DMS53 (cell line): ENCODE measurements at regions not wholly inside any gene's neighbourhood (a gene's known extent, or its start where the extent isn't known, plus 50 kb on each side); places are given as distances from the start of the nearest gene placed in this dataset.
A peak's percentile ranks its signal among the peaks of the same experiment; 100 is the strongest.

Source experiments
- DNase-seq: peaks from one replicate; lab custom pipeline; 2025; lab: John Stamatoyannopoulos, UW

DNA sequence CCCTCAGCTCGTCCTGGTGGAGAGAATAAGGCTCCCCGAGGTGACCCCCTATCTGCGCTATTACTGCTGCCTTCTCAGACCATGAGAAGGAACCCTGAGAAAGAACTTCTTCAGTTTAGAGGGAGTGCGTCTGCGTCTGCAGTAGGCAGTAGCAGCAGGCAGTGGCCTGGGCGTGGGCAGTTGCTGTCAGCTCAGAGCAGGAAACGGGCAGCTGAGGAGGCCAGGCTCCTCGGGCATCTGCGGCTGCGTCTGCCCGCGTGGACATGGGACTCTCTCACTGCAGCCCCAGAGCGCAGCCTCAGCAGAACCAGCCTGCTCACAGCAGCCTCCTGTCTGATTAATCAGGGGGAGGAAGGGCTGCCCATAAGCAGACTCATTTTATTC lies 49.8 kb upstream of the FCN1 start:
- DNase-seq: no peak

DNA sequence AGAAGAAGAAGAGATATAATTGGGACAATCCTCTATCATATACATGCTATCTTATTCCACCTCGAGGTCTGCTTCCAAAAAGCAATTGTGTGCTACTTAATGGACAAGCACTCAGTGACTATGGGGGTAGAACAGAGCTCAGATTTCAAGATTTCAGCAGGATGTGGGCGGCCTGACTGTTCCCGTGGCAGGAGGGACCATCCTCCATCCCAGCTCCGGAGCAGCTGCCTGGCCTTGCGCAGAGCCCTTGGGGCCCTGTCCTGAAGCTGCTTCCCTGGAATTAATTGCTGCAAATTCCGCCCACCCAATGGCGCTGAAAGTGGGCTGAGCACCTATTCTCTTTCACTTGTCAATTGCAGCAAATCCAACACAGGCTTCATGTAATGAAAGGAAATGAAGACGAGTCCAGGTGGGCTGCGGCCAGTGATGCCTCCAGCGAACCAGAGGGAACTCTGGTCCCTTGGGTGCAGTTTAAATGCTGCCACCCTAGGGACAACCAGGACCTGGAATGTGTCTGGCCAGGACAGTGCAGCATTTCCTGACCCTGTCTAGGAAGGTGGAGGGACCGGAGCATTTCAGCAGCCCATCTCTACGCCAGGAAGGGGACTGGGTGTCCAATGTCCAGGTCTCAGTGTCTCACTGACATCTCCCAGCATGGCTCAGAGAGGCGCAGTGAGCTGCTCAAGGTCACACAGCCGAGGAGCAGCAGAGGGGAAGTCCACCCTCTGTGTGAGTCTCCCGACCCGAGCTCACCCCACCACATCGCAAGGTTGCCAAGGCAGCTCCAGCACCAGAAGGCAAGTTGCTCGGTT lies 50.5 kb upstream of the FCN1 start:
- DNase-seq: no peak

DNA sequence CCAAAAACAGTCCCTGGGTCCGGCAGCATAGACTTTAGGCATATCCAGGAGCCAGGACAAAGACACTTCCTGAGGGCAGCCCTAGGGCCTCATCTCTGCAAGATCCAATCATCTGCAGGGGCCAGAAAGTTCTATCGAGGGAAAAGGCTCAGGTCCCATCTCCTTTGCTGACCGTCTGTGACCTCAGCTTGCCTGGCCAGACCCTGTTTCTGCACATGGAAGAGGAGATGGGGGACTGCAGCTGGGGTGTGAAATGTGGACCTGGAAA lies 51.0 kb upstream of the FCN1 start:
- DNase-seq: no peak

DNA sequence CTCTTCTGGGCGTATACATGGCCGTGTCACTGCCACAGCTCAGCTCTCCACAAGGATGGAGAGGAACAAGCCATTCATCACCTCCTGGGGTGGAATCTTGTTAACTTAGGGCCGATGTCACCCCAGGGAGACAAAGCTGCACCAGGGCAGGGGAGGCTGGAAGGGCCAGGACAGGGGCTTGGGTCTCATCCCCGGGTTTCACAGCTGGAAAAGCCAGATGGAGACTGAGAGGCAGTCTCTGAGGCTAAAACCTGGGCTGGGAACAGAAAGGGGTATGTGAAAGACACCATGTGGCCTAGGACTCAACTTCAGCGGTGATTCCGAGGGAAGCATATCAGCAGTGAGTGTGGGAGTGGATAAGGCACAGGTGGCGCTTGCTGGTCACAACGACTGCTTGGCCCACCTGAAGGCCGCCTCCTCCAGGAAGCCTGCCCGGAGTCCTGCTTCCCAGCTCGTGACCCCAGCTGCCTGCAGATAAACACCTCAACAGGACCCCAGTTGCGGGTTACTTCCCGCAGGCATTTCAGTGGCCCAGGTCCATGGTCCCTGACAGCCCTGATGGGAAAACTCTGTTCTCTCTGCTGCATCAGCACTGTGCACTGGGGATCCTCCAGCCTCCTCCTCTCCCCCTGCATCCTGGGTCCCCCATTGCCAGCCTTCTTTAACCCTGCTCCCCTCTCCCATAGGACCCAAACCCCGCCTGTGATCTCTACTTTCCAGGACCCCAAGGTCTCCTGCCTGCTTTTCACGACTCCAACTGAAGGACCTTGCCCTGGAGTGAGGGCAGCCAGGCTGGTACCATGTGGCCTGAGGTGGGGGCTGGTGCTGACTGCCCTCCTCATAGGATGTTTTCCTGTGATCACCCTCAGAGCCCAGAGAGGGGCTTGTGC lies 51.7 kb upstream of the FCN1 start:
- no peak for DNase-seq

DNA sequence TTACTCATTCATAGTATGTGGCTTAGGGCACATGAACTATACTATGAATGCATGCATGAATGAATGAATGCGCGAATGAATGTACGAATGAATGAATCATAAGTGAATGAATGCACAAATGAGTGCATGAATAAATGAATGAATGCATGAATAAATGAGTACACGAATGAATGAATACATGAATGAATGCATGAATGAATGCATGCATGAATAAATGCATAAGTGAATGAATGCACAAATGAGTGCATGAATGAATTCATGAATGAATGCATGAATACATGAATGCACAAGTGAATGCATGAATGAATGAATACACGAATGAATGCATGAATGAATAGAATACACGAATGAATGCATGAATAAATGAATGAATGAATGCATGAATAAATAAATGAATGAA lies 52.5 kb upstream of the FCN1 start:
- DNase-seq: no peak

DNA sequence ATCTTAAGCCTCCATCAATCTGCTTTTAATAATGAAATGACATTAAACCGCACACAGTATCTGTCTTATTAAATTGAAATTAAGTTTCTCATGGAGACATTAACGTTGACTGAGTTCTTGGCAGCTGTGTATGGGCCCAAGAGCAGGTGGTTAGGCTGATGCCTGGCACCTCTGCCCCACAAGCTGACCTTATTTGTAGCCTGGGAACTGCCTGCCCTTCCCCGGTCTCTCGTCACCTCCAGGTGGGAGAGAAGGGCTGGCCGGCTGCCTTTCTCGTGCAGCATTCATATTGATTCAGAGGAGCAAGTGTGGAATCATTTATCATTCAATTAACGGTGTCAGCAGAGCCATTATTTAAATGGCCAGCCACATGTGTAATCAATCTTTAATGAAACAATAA lies 53.0 kb upstream of the FCN1 start:
- DNase-seq: no peak

DNA sequence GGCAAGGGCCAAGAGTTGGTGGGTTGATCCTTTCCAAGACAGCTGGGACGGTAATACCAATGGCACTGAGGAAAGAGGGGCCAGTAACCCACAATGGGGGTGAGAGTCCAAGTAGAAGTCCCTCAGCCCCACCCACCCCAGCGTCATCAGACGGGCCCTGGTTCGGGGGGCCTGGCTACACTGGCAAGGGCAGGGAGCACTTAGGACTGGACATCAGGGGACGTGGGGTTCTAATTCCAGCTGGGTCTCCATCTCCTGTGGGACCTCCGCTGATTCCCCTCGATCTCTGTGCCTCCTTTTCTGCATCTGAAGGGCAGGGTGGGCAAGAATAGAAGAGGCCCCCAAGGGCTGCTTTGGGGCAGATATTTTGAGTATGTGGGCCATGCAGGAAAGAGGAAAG lies 53.5 kb upstream of the FCN1 start:
- DNase-seq: no peak

DNA sequence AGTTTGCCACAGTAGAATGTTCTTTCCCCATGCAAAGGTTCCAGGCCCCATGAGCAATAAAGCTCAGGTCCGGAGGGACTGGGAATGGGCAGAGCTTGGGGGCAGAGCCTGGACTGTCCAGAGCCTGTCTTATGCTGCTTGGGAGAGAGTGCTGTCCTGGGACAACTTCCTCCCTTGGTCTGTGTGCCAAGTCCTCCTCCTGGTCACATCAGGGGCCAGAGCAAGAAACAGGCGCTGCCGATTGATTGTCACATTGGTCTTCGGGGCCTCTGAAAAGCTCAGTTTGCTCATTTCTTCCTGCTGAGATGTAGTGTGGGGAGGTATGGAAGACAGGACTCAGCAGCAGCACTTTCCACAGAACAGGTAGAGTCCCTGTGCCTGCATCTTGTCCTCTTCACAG lies 54.0 kb upstream of the FCN1 start:
- no peak for DNase-seq

DNA sequence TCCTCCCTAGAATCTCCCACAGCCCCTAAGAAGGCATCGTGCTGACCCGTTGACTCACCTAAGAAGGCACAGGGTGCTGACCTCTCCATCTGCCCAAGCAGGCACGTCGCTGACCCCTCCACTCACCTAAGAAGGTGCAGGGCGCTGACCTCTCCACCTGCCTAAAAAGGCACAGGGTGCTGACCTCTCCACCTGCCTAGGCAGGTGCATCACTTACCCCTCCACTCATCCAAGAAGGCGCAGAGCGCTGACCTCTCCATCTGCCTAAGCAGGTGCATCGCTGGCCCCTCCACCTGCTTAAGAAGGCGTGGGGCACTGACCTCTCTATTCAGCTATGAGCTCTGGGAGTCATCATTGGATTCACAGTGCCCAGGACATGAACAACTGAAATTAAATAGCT lies 54.4 kb upstream of the FCN1 start:
- no peak for DNase-seq

DNA sequence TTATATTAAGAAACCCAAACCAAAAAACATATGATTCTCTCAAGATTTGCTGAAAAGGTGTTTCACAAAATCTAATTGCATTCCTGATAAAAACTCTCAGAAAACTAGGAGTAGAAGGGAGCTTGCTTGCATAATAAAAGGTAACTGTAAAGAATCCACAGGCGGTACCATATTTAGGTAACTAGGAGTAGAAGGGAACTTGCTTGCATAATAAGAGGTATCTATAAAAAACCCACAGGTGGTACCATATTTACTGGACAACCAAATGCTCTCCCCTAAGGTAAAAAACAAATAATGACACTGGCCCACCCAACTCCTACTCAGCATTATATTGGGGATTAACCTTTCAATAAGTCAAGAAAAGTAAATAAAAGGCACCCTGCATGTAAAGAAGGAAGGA lies 57.5 kb upstream of the FCN1 start:
- DNase-seq: no peak

DNA sequence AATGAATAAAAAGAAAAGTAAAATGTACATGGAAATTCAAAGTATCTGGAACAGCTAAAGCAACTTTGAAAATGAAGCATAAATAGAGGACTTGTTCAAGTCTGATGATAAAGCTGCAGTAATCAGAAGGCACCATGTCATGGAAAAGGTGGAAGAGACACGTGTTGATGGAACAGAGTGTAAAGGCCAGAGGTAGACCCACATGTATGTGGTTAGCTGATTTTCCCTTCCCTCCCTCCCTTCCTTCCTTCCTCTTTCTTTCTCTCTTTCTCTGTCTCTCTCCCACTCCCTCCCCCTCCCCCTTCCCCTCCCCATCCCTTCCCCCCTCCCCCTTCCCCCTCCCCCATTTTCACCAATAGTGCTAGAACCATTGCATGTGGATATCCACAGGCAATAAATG lies 58.7 kb upstream of the FCN1 start:
- DNase-seq: no peak

DNA sequence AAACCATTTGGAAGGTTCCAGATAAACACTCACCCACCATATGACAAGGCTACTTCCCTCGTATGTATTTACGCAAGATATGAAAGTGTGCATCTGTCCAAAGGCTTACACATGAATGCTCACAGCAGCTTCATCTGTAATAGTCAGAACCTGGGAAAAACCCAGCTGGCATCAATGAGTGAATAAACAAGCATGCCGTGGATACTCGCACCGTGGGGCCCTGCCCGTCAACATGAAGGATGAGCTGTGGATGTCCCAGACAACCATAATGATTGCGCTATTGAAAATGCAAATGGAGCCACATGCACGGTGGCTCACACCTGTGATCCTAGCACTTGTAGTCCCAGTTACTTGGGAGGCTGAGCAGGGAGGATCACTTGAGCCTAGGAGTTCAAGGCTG lies 60.6 kb upstream of the FCN1 start:
- DNase-seq: no peak

DNA sequence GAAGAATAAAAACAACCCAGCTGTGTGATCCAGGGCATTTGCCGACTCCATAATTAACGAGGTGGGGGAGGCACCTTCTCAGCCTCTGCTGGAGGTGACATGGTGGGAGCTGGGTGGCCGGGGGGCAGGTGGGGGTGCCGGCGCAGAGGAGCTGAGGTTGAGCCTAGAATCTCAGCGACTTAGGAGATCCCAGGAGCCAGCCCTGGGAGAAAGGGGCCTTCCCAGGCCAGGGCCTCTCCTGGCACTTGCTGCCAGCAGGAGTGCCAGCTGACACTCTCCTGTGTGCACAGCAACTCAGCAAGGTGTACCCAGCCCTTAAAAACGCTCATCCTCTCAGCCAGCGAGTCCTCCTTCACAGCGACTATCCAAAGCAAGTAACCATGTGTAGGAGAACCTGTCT lies 62.8 kb upstream of the FCN1 start:
- DNase-seq: no peak

DNA sequence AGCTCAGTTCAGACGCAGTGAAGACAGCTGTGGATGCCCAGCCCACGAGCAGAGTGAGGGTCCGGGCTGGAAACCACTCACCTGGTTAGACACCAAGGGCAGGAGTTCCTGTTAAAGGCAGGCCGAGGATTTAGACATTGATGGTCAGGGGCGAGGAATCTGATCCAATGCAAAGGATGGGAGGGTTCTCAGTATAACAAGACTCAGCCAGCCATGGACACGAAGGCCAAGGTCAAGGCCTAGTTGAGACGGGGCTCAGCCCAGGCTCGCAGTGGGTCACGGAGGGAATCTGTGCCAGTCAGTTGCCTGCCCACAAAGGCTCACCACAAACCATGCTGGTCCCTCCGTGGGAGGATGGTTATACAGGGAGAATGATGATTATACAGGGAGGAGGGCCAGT lies 63.3 kb upstream of the FCN1 start:
- no peak for DNase-seq

DNA sequence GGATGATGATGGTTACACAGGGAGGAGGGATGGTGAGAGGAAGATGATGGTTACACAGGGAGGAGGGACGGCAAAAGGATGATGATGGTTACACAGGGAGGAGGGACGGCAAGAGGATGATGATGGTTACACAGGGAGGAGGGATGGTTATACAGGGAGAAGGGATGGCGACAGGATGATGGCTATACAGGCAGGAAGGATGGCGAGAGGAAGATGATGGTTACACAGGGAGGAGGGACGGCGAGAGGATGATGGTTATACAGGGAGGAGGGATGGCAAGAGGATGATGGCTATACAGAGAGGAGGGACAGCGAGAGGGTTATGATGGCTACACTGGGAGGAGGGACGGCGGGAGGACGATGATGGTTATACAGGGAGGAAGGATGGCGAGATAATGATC lies 64.1 kb upstream of the FCN1 start:
- DNase-seq: no peak

DNA sequence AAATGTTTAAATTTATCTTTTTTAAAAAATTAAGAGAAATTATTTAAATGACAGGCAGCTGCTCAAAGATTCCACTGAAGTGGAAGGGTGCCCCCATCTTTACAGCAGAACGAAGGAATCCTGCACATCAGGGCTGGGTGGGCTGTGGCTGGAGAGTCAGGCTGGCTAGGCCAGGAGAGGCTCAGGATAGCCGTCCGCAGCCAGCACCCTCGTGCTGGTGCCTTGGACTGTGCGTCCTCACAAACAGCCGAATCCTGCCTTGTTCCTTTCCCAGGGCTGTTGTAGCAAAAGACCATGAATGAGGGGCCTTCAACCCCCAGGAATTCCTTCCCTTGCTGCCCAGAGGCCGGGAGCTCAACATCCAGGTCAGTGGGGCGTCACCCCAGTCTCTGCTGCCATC lies 64.6 kb upstream of the FCN1 start:
- DNase-seq: no peak

DNA sequence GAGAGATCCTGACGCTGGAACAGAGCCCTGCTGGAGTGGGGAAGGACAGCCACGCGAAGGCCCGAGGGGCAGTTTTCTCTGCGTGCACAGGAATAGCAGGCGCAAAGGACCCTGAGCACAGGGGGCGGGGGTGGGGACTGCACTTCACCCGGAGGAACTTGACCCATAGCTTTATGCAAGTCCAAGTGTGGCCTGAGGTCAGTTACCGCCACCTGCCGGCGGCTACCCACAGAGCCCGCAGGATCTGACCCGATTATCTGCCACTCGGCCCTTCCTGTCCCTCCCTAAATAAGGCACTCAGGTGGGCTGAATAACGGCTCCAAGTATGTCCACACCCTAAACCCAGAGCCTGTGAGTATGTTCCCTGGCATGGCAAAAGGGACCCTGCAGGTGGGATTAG lies 65.4 kb upstream of the FCN1 start:
- DNase-seq: peak; percentile 11

DNA sequence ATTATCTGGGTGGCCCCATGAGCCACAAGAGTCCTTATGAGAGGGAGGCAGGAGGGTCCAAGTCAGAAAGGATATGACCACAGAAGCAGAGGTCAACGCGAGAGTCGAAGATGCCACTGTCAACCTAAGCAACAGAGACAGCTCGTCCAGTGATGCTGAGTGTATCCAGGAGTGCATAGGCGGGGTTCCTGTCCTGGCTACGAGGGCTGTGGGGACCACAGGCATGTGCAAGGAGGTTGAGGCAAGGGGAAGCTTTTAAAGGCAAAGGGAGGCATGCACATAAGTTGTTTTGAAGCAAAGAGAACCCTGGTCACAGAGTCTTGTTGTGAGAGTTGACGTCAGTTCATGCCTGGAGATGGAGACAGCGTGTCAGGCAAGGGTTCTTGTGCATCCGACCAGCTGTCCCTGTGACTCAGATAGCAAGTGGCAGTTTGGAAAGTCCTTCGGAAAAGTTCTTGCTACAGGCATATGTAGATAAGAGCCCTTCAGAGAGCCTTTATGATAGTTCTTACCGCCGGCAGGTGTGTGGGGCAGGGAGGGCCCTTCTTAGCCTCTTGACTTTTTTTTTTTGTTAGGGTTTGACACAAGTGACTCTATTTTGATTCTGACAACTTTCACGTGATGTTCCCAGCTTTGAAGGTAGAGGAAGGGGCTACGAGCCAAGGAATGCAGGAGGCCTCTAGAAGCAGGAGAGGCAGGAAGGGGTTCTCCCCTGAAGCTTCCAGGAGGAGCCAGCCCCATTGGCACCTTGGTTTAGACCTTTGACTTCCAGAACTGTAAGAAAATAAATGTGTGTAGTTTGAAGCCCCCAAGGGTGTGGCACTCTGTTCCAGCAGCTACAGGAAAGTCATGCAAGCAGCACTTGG lies 66.0 kb upstream of the FCN1 start:
- DNase-seq: no peak

DNA sequence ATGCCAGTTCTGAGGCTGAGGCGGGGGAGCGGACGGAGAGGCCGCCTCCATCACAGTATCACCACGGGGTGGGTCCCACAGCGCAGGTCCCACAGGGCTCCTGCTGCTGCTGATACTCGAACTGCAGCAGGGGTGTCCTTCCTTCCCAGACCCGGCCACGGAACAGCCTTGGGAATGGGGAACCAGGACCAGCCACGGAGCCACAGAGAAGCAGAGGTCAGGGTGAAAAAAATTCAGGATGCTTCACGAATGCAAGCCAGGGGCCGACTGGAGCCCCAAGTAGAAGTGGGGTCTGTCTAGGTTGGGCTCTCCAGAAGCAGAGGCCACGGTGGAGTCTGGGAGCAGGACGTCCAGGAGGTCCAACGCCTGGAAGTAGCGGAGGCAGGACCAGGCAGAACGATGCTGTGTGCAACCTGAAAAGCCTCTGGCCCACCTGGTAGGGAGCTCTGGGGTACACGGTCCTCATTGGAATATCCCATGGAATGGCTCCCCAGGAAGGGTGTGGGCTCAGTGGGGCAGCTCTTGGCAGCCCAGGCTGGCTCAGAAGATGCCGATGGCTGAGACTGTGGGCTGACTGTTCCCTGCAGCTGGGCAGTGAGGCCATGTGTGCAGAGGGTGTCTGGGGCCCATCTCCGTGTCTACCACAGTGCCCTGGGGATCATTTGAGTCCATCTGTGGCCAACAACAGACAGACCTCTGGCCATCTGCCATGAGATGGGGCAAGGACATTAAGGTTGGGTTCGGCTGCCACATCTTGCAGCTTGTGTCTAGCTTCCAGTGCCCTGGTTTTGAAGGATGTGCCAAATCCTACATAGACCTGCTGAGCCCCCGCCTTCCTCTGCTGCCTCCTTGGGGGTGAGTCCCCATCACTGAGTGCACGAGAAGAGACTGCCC lies 66.9 kb upstream of the FCN1 start:
- no peak for DNase-seq

DNA sequence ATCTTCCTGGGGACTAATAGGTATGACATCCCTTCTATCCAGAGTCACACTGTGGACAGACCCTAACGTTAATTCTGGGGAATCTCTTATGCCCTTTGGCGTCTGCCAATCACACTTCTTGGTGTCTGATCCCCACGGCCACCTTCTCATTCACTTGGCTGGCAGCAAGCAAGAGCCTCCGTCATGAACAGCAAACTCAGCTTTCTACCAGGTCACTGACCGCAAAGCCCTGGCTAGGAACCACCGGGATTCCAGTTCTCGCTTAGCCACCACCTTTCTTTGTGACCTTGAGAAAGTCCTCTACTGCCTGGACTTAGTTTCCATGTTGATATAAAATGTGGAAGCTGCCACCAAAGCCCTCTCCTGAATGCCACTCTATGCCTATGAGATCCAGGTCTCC lies 67.7 kb upstream of the FCN1 start:
- DNase-seq: no peak

DNA sequence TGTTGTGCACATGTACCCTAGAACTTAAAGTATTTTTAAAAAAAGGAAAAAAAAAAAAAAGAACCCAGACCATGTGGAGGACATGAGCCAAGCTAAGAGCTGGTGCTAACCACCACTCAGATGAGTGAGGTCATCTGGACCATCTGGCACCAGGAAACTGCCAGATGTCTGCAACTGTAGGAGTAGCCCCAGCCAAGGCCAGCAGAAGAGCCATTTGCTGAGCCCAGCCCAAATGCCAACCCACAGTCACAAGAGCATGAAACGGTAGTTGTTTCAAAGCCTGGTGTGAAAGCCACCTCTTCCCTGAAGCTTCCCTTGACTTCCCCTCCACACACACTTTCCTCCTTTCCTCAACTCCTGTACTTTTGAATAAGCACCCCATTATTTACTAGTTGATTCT lies 69.2 kb upstream of the FCN1 start:
- DNase-seq: no peak

DNA sequence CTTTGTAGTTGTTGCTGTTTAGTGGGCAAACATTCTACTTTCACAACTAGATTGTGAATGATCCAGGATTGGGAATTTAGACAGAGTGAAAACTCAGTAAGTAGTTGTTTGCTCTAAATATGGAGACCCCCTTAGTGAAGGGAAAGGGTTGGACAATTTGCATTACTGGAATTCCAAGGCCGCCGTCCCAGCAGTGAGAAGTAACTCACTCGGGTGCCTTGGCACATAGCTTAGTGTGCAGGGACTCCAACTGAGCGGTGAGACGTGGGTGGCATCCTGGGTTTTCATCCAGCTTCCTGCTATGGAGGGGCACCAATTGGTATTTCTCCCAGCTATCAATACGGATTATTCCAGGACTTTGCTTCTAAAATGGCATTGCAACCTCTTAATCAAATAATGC lies 69.7 kb upstream of the FCN1 start:
- no peak for DNase-seq
